Natural killer cell (primary cell): ENCODE measurements at regions not wholly inside any gene's neighbourhood (a gene's known extent, or its start where the extent isn't known, plus 50 kb on each side); places are given as distances from the start of the nearest gene placed in this dataset.

Experiments used
- ATAC-seq, 3 donors: fragments of 150-1000 bp in 2 of 3; fragments of 200-7000 bp in 1 of 3; cut with Tn5 transposase; 1 replicate in 1 of 3; 2 replicates in 2 of 3; pipeline ENCODE4 v1.10.0; 2021; ENCODE audit warnings: mild to moderate bottlenecking in 2 of 3, moderate library complexity in 2 of 3
- DNase-seq, 2 donors: peaks; one replicate each; pipeline versions ENCODE4 v3.0.0 to v3.0.0-alpha.2; 2013 to 2021; ENCODE audit warnings: mixed read lengths in 1 of 2
- H3K27ac ChIP-seq: one replicate; pipeline ENCODE4 v1.5.1; 2013; ENCODE audit warnings: mild to moderate bottlenecking, low read length
- H3K27me3 ChIP-seq: one replicate; pipeline ENCODE4 v1.6.1; 2013; ENCODE audit warnings: low read length; ENCODE audit not compliant: control insufficient read depth, insufficient read depth
- H3K36me3 ChIP-seq: one replicate; pipeline ENCODE4 v1.6.1; 2013; ENCODE audit warnings: low read length; ENCODE audit not compliant: control insufficient read depth, insufficient read depth
- H3K4me1 ChIP-seq: one replicate; pipeline ENCODE4 v1.6.1; 2013; ENCODE audit warnings: low read length; ENCODE audit not compliant: control insufficient read depth, insufficient read depth
- H3K4me3 ChIP-seq: one replicate; pipeline ENCODE4 v1.5.1; 2013; ENCODE audit warnings: low read length
- H3K9me3 ChIP-seq: one replicate; pipeline ENCODE4 v1.6.1; 2013; ENCODE audit warnings: low read length; ENCODE audit not compliant: control insufficient read depth, insufficient read depth
- H3K27ac Mint-ChIP-seq, 2 donors: one replicate each; pipeline ENCODE4 v1.8.0; 2022; ENCODE audit warnings: mild to moderate bottlenecking in 2 of 2, mixed read lengths in 2 of 2, moderate library complexity in 1 of 2
- H3K27me3 Mint-ChIP-seq, 2 donors: one replicate each; pipeline ENCODE4 v1.8.0; 2022; ENCODE audit warnings: low read depth in 2 of 2, mixed read lengths in 2 of 2
- H3K36me3 Mint-ChIP-seq: one replicate; pipeline ENCODE4 v1.8.0; 2022; ENCODE audit warnings: mixed read lengths
- H3K4me1 Mint-ChIP-seq, 2 donors: one replicate each; pipeline ENCODE4 v1.8.0; 2022; ENCODE audit warnings: mixed read lengths in 2 of 2
- H3K4me3 Mint-ChIP-seq: one replicate; pipeline ENCODE4 v1.8.0; 2022; ENCODE audit warnings: mild to moderate bottlenecking, moderate library complexity, mixed read lengths
- H3K9me3 Mint-ChIP-seq, 2 donors: one replicate each; pipeline ENCODE4 v1.8.0; 2022; ENCODE audit warnings: mixed read lengths in 2 of 2
- WGBS: methylation state at CpG from one replicate; pipeline ENCODE4 v1.1.7; 2013; ENCODE audit warnings: missing lambda C conversion rate; ENCODE audit not compliant: insufficient coverage; 5-methylcytosine and 5-hydroxymethylcytosine counted together
- intact Hi-C: fragments of 100-400 bp; cut with micrococcal nuclease; formaldehyde crosslinking; loops from one replicate; pipeline ENCODE4 v1.14.2; 2022
- TF ChIP-seq, protein P1 (sequence below): fragments of 200-600 bp; IDR thresholded peaks from one replicate; pipeline ENCODE4 v1.8.0; 2022; ENCODE audit warnings: antibody characterized with exemption

DNA sequence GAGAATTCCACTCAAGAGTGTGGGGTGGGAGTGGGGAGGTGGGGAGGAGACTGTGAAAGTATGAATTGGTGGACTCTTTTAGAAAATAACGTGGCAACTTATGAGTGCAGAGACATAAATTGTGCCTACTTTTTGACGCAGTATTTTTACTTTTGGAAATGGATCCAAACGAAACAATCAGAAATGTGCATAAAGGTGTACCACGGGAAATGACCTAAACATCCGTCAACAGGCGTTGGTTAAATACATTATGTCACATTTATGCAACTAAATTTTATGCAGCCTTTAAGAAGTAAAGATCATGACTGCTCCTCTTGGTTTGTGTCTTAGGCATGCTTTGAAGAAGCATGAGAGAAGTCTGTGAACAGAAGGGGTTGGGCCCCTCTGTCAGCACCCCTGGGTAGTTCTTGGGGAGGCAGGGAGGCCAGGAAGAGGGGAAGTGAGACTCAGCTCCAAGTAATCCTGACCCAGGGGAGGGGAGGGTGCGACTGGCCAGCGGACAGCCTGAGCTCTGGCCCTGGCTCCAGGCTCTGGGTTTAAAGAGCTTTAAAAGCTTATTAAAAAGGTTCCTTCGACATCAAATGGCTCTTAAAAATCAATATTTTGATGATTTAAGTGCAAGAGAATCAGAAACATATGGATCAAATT is 126.4 kb upstream of the HAAO start:
- Histone ChIP-seq H3K27me3 (no peaks in the 10 kb centered on the region), H3K4me1 (no peaks in the 10 kb centered on the region), H3K9me3 (no peaks in the 10 kb centered on the region), H3K27ac (no peak overlapping the region), H3K4me3 (no peak overlapping the region), H3K36me3 (no peaks in the 10 kb centered on the region)
- no peak overlapping the region for H3K4me3 Mint-ChIP-seq
- H3K4me1 Mint-ChIP-seq, result no peaks in the 10 kb centered on the region
- H3K27me3 Mint-ChIP-seq, result peaks cover 0 to 4% of the 10 kb centered on the region in 2 donors
- H3K36me3 Mint-ChIP-seq, result no peaks in the 10 kb centered on the region
- DNase-seq (no peak), ATAC-seq (no peak)
- WGBS, result 85% methylated on average over 9 of the region's 9 CpGs
- TF ChIP-seq, protein P1, sequence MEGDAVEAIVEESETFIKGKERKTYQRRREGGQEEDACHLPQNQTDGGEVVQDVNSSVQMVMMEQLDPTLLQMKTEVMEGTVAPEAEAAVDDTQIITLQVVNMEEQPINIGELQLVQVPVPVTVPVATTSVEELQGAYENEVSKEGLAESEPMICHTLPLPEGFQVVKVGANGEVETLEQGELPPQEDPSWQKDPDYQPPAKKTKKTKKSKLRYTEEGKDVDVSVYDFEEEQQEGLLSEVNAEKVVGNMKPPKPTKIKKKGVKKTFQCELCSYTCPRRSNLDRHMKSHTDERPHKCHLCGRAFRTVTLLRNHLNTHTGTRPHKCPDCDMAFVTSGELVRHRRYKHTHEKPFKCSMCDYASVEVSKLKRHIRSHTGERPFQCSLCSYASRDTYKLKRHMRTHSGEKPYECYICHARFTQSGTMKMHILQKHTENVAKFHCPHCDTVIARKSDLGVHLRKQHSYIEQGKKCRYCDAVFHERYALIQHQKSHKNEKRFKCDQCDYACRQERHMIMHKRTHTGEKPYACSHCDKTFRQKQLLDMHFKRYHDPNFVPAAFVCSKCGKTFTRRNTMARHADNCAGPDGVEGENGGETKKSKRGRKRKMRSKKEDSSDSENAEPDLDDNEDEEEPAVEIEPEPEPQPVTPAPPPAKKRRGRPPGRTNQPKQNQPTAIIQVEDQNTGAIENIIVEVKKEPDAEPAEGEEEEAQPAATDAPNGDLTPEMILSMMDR, result no peak
- no peaks in the 10 kb centered on the region for H3K9me3 Mint-ChIP-seq
- intact Hi-C loops, result no loop called here
- H3K27ac Mint-ChIP-seq, result no peak overlapping the region

DNA sequence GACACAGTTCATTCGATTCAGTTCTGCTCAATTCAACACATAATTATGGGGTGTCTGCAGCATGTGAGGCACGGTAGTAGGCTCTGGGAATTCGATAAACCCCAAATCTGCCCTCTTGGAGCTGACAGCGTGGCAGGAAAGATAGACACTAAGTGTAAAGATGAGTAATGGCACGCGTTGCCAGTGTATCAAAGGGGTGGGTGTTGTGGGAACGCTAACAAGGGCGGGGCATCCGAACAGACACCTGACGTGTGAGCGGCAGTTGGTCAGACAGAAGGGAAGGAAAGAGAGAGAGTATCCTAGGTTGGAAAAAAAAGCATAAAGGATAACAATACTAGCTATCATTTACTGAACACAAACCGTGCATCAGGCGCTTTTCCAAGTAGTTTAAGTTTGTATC is 125.7 kb upstream of the HAAO start:
- intact Hi-C loops, result no loop called here
- Mint-ChIP-seq H3K36me3 (no peaks in the 10 kb centered on the region), H3K27me3 (peaks cover 0 to 4% of the 10 kb centered on the region in 2 donors), H3K9me3 (no peaks in the 10 kb centered on the region), H3K27ac (no peak overlapping the region), H3K4me1 (peaks cover 6% of the 10 kb centered on the region in 2 donors), H3K4me3 (no peak overlapping the region)
- TF ChIP-seq, protein P1, result no peak
- DNase-seq, result no peak
- no peaks in the 10 kb centered on the region for H3K27me3 ChIP-seq
- H3K4me1 ChIP-seq, result no peaks in the 10 kb centered on the region
- H3K4me3 ChIP-seq, result no peak overlapping the region
- no peaks in the 10 kb centered on the region for H3K36me3 ChIP-seq
- H3K9me3 ChIP-seq, result no peaks in the 10 kb centered on the region
- 94% methylated on average over 13 of the region's 13 CpGs for WGBS
- H3K27ac ChIP-seq, result no peak overlapping the region
- no peak for ATAC-seq

DNA sequence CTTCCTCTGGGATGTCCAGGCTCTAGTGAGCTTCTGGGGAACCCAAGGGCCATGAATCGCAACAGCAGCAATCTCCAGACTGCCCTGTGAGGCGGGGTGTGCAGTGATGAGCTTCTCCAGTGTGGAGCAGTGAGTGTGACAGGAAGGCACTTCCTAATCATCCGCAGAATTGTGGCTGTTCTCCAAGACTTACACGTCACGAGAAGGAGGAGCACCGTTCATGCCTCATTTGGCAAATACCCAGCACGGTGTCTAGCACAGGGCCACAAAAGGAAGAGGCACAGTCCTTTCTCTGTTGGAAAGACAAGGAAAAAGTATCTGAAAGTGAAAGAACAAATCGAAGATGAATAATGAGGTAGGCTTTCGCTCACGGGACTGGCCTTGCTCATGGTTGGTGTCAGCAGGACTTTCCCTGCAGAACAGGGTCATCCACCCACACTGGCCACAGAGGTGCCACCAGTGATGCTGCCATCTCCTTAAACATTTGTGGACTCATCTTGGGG is 125.1 kb upstream of the HAAO start:
- DNase-seq (no peak), ATAC-seq (no peak)
- Mint-ChIP-seq H3K36me3 (no peaks in the 10 kb centered on the region), H3K4me3 (no peak overlapping the region), H3K4me1 (peaks cover 6% of the 10 kb centered on the region in 2 donors), H3K27me3 (peaks cover 0 to 4% of the 10 kb centered on the region in 2 donors), H3K27ac (no peak overlapping the region), H3K9me3 (no peaks in the 10 kb centered on the region)
- intact Hi-C loops, result no loop called here
- TF ChIP-seq, protein P1, result no peak
- Histone ChIP-seq H3K27me3 (no peaks in the 10 kb centered on the region), H3K4me3 (no peak overlapping the region), H3K27ac (no peak overlapping the region), H3K4me1 (no peaks in the 10 kb centered on the region), H3K9me3 (no peaks in the 10 kb centered on the region), H3K36me3 (no peaks in the 10 kb centered on the region)
- 69% methylated on average over 10 of the region's 10 CpGs for WGBS

DNA sequence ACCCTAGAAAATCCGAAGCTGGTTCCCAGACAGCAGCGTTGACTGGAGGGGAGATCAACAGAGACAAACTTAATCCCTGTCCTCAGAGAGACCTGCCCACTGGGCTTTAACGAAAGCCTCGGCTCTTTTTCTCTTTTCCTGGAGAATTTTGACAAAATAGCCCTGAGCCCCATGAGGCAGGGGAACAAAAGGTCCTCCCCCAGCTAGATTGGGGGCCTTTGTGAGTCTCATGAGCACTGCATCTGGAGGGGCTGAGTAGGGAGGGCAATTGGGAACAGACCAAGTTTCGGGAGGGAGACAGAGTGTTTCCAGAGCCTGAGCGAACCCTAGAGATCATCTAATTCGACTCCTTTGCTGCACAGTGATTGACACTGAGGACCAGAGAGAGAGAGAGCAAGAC is 123.9 kb upstream of the HAAO start:
- intact Hi-C loops, result no loop called here
- H3K36me3 ChIP-seq, result no peaks in the 10 kb centered on the region
- H3K9me3 ChIP-seq, result no peaks in the 10 kb centered on the region
- Mint-ChIP-seq H3K4me3 (no peak overlapping the region), H3K9me3 (no peaks in the 10 kb centered on the region), H3K27ac (no peak overlapping the region), H3K27me3 (peaks cover 0 to 4% of the 10 kb centered on the region in 2 donors), H3K4me1 (peaks cover 6% of the 10 kb centered on the region in 2 donors), H3K36me3 (no peaks in the 10 kb centered on the region)
- H3K4me1 ChIP-seq, result no peaks in the 10 kb centered on the region
- ATAC-seq (no peak), DNase-seq (no peak)
- TF ChIP-seq, protein P1, result no peak
- H3K4me3 ChIP-seq, result no peak overlapping the region
- no peaks in the 10 kb centered on the region for H3K27me3 ChIP-seq
- 89% methylated on average over 7 of the region's 7 CpGs for WGBS
- no peak overlapping the region for H3K27ac ChIP-seq
